OCI-LY1 (cell line): ENCODE measurements at regions not wholly inside any gene's neighbourhood (a gene's known extent, or its start where the extent isn't known, plus 50 kb on each side); places are given as distances from the start of the nearest gene placed in this dataset.

Source experiments
- EZH2 ChIP-seq: fragments of 200-600 bp; sonication (generic), shearing (Covaris generic); IDR thresholded peaks from 2 replicates; pipeline ENCODE4 v1.8.0; 2017; ENCODE audit warnings: borderline replicate concordance, mixed run types, mild to moderate bottlenecking, antibody characterized with exemption, low read length, moderate library complexity, mixed read lengths
- TF ChIP-seq, protein P1 (sequence below): fragments of 200-600 bp; sonication (generic), shearing (Covaris generic); IDR thresholded peaks from 2 replicates; pipeline ENCODE4 v1.5.1; 2017; ENCODE audit warnings: mild to moderate bottlenecking, antibody characterized with exemption, low read length, moderate library complexity, mixed read lengths

DNA sequence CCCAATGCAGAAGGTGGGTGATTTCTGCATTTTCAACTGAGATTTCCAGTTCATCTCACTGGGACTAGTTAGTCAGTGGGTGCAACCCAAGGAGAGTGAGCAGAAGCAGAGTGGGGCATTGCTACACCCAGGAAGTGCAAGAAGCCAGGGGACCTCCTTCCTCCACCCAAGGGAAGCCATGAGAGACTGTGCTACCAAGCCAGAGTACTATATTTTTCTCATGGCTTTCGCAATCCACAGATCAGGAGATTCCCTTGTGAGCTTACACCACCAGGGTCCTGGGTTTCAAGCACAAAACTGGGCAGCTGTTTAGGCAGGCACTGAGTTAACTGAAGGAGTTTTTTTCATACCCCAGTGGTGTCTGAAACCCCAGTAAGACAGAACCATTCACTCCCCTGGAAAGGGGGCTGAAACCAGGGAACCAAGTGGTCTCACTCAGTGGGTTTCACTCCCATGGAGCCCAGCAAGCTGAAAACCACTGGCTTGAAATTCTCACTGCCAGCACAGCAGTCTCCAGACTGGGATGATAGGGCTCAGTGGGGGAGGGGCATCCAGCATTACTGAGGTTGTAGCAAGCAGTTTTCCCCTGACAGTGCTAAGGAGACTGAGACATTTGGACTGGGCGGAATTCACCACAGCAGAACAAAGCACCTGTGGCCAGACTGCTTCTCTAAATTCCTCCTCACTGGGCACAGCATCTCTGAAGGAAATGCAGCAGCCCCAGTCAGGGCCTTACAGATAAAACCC, 903.4 kb downstream of the TECRL start:
- TF ChIP-seq, protein P1, sequence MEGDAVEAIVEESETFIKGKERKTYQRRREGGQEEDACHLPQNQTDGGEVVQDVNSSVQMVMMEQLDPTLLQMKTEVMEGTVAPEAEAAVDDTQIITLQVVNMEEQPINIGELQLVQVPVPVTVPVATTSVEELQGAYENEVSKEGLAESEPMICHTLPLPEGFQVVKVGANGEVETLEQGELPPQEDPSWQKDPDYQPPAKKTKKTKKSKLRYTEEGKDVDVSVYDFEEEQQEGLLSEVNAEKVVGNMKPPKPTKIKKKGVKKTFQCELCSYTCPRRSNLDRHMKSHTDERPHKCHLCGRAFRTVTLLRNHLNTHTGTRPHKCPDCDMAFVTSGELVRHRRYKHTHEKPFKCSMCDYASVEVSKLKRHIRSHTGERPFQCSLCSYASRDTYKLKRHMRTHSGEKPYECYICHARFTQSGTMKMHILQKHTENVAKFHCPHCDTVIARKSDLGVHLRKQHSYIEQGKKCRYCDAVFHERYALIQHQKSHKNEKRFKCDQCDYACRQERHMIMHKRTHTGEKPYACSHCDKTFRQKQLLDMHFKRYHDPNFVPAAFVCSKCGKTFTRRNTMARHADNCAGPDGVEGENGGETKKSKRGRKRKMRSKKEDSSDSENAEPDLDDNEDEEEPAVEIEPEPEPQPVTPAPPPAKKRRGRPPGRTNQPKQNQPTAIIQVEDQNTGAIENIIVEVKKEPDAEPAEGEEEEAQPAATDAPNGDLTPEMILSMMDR: no peak
- no peak for TF ChIP-seq EZH2
